Lower leg skin (tissue), 3 donors: ENCODE measurements at regions not wholly inside any gene's neighbourhood (a gene's known extent, or its start where the extent isn't known, plus 50 kb on each side); places are given as distances from the start of the nearest gene placed in this dataset.

Source experiments
- CTCF ChIP-seq, 3 donors: fragments of 450-650 bp; IDR thresholded peaks; one replicate each; pipeline ENCODE4 v1.5.1; 2016; ENCODE audit warnings: antibody characterized with exemption in 3 of 3, mild to moderate bottlenecking in 3 of 3, moderate library complexity in 2 of 3
- POLR2A ChIP-seq, 2 donors: fragments of 450-650 bp; IDR thresholded peaks; one replicate each; pipeline ENCODE4 v1.6.1; 2016 to 2017; ENCODE audit warnings: antibody characterized with exemption in 2 of 2, mild to moderate bottlenecking in 1 of 2, moderate library complexity in 1 of 2

- TF ChIP-seq CTCF (IDR thresholded peaks at IDR 0.05) (no peak), POLR2A (IDR thresholded peaks at IDR 0.05) (no peak)
These were observed 240.0 kb downstream of the C16orf95 start for GRCh38 chr16:87076950-87077749.
